ENCODE measurements at regions not wholly inside any gene's neighbourhood (a gene's known extent, or its start where the extent isn't known, plus 50 kb on each side); places are given as distances from the start of the nearest gene placed in this dataset.
A peak's percentile ranks its signal among the peaks of the same experiment; 100 is the strongest.

GRCh38 chr5:67417839-67418238 lies 221.2 kb upstream of the CD180 start:
- Mint-ChIP-seq H3K4me1 (ENCODE audit: low read depth) (peaks cover 10% of the 10 kb centered on the region; the same call in 1 of the 2 replicates), H3K27ac (no peak overlapping the region), H3K27me3 (ENCODE audit: insufficient read depth) (peaks cover 1% of the 10 kb centered on the region; the same call in 1 of the 2 replicates), H3K4me3 (no peak overlapping the region), H3K36me3 (ENCODE audit: low read depth) (no peaks in the 10 kb centered on the region), H3K9me3 (no peaks in the 10 kb centered on the region)
- no peak for DNase-seq
- TF ChIP-seq CTCF (IDR thresholded peaks at IDR 0.05), result no peak

GRCh38 chr5:67416986-67417385 lies 220.4 kb upstream of the CD180 start:
- no peak for TF ChIP-seq CTCF (IDR thresholded peaks at IDR 0.05)
- Mint-ChIP-seq H3K4me3 (no peak overlapping the region), H3K9me3 (no peaks in the 10 kb centered on the region), H3K36me3 (ENCODE audit: low read depth) (no peaks in the 10 kb centered on the region), H3K4me1 (ENCODE audit: low read depth) (peaks cover 10% of the 10 kb centered on the region; the same call in 1 of the 2 replicates), H3K27ac (no peak overlapping the region), H3K27me3 (ENCODE audit: insufficient read depth) (peaks cover 1% of the 10 kb centered on the region; the same call in 1 of the 2 replicates)
- no peak for DNase-seq

- no peak for DNase-seq
- Mint-ChIP-seq H3K27me3 (ENCODE audit: insufficient read depth) (peaks cover 1% of the 10 kb centered on the region; the same call in 1 of the 2 replicates), H3K4me3 (no peak overlapping the region), H3K27ac (no peak overlapping the region), H3K9me3 (no peaks in the 10 kb centered on the region), H3K4me1 (ENCODE audit: low read depth) (peaks cover 10% of the 10 kb centered on the region; the same call in 1 of the 2 replicates), H3K36me3 (ENCODE audit: low read depth) (no peaks in the 10 kb centered on the region)
- no peak for TF ChIP-seq CTCF (IDR thresholded peaks at IDR 0.05)
Observed at GRCh38 chr5:67416133-67416937, 219.7 kb upstream of the CD180 start.

GRCh38 chr5:67414712-67415111 lies 218.1 kb upstream of the CD180 start:
- DNase-seq, result peak; percentile 10
- TF ChIP-seq CTCF (IDR thresholded peaks at IDR 0.05), result no peak
- H3K36me3 Mint-ChIP-seq (ENCODE audit: low read depth), result no peaks in the 10 kb centered on the region
- H3K9me3 Mint-ChIP-seq, result no peaks in the 10 kb centered on the region
- peaks cover 1% of the 10 kb centered on the region; the same call in 1 of the 2 replicates for H3K27me3 Mint-ChIP-seq (ENCODE audit: insufficient read depth)
- no peak overlapping the region for H3K4me3 Mint-ChIP-seq
- H3K4me1 Mint-ChIP-seq (ENCODE audit: low read depth), result peaks cover 10% of the 10 kb centered on the region; the same call in 1 of the 2 replicates
- H3K27ac Mint-ChIP-seq, result no peak overlapping the region

GRCh38 chr5:67413721-67414120 lies 217.1 kb upstream of the CD180 start:
- DNase-seq, result no peak
- Mint-ChIP-seq H3K9me3 (no peaks in the 10 kb centered on the region), H3K27me3 (ENCODE audit: insufficient read depth) (peaks cover 1% of the 10 kb centered on the region; the same call in 1 of the 2 replicates), H3K4me3 (no peak overlapping the region), H3K4me1 (ENCODE audit: low read depth) (peaks cover 10% of the 10 kb centered on the region; the same call in 1 of the 2 replicates), H3K27ac (no peak overlapping the region), H3K36me3 (ENCODE audit: low read depth) (no peaks in the 10 kb centered on the region)
- TF ChIP-seq CTCF (IDR thresholded peaks at IDR 0.05), result no peak

Data from HFFc6 (cell line).